ENCODE measurements at regions not wholly inside any gene's neighbourhood (a gene's known extent, or its start where the extent isn't known, plus 50 kb on each side); places are given as distances from the start of the nearest gene placed in this dataset.

DNA sequence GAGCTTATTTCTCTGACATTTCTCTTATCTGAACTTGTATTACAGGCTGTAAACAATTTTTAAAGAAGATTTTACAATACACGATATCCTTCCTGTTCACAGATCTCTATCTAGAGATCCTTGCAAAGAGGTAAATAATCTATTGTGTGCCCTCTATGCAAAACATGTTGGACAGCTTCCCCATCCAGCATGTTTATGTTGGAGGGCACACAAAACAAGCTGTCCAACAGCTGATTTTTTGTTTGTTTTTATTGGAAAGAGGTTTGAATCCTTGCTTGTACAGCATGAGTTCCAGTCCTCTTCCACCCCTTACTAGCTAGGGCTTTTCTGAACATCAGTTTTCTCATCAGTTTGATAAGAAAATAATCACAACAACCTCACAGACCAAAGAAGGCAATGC, 62.3 kb upstream of the SYNDIG1 start:
- TF ChIP-seq, protein P1, sequence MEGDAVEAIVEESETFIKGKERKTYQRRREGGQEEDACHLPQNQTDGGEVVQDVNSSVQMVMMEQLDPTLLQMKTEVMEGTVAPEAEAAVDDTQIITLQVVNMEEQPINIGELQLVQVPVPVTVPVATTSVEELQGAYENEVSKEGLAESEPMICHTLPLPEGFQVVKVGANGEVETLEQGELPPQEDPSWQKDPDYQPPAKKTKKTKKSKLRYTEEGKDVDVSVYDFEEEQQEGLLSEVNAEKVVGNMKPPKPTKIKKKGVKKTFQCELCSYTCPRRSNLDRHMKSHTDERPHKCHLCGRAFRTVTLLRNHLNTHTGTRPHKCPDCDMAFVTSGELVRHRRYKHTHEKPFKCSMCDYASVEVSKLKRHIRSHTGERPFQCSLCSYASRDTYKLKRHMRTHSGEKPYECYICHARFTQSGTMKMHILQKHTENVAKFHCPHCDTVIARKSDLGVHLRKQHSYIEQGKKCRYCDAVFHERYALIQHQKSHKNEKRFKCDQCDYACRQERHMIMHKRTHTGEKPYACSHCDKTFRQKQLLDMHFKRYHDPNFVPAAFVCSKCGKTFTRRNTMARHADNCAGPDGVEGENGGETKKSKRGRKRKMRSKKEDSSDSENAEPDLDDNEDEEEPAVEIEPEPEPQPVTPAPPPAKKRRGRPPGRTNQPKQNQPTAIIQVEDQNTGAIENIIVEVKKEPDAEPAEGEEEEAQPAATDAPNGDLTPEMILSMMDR (IDR thresholded peaks at IDR 0.05), result no peak
- no peak for TF ChIP-seq EP300 (IDR thresholded peaks at IDR 0.05)
